H1 (cell line): ENCODE measurements at regions not wholly inside any gene's neighbourhood (a gene's known extent, or its start where the extent isn't known, plus 50 kb on each side); places are given as distances from the start of the nearest gene placed in this dataset.

Experiments
- CBX5 ChIP-seq: fragments of 300-800, 300-1000 bp; sonication (generic); IDR thresholded peaks from 2 replicates; pipeline ENCODE4 v1.7.1; 2016; ENCODE audit warnings: antibody characterized with exemption, low read length, low read depth

- no peak for TF ChIP-seq CBX5
Measured at GRCh38 chr6:164023535-164023934, 609.0 kb downstream of the QKI start (continued).
